GM20431 (cell line): ENCODE measurements at regions not wholly inside any gene's neighbourhood (a gene's known extent, or its start where the extent isn't known, plus 50 kb on each side); places are given as distances from the start of the nearest gene placed in this dataset.
"Not testable (repeated sequence)": the region's sequence is repeated elsewhere in the genome, so short reads cannot be mapped to it uniquely, and the experiment has no call there.

ENCODE experiments used
- in situ Hi-C: fragments of 300-500 bp; cut with MseI, MboI; formaldehyde crosslinking; loops from one replicate; pipeline ENCODE4 v1.15.0; 2020; ENCODE audit warnings: low sequenced_read_pairs; ENCODE audit not compliant: unreplicated experiment

DNA sequence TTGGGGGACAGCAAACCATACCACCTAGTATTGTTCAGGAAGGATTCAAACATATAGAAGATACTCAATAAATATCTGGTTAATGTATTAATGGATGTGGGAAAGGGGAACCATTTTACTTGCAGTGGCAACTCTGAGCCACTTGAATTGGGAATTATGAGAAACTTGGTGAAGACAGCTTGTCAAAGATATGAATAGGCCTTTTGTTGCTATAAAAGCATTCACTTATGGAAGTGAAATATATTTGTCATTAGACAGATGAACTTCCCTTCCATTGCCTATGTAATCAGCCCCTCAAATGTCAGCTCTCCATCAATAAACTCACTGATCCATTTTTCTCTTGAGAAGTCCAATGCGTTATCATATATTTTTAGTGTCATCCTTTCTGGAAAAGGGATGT lies 56.1 kb downstream of the GPR85 start:
- in situ Hi-C loops, result no loop called here

DNA sequence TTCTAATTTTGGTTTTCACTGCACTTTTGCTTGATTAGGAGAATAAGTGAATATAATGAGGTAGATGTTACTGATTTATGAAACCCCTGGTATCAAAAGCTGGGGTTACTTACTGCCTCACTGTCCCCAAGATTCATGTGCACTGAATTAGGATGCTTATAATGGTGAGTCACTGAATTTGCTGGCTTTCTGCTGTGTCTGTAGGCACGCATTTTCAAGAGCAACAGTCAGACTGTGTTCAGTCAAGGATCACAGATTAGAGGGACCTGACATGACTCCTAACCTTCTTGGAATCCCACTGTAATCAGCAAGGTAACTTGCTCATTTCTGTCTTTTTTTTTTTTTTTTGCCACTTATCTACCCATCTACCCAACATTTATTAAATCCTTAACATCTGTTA lies 59.7 kb downstream of the GPR85 start:
- in situ Hi-C loops, result no loop called here

- in situ Hi-C loops, result not testable (repeated sequence)
Measured at GRCh38 chr7:113017144-113017857, 69.3 kb downstream of the GPR85 start.

DNA sequence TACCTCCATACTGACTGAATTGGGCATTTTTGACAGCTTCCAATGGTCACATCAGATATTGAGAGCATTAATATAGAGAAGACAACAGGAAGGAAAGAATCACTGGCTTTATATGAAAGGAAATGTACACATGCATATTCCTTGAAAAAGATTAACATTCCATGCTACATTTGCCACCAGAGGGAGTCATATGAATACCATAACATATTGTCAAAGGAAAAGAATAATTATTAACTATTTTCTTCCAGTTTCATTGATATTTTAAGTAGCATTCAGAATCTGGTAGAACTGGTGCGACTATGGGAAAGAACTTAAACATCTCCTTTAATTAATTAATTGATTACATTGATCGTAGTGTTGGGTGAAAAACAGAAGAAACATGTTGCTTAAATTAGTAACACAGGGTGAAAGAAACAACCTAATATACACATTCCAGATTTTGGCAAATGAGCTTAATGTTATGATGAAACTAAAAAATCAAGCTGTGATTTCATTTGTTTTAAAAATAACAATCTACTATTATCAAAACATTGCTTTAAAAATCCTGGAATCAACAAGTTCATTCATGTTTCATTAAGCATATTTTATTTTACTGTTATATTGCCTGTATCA lies 71.5 kb downstream of the GPR85 start:
- in situ Hi-C loops, result no loop called here

DNA sequence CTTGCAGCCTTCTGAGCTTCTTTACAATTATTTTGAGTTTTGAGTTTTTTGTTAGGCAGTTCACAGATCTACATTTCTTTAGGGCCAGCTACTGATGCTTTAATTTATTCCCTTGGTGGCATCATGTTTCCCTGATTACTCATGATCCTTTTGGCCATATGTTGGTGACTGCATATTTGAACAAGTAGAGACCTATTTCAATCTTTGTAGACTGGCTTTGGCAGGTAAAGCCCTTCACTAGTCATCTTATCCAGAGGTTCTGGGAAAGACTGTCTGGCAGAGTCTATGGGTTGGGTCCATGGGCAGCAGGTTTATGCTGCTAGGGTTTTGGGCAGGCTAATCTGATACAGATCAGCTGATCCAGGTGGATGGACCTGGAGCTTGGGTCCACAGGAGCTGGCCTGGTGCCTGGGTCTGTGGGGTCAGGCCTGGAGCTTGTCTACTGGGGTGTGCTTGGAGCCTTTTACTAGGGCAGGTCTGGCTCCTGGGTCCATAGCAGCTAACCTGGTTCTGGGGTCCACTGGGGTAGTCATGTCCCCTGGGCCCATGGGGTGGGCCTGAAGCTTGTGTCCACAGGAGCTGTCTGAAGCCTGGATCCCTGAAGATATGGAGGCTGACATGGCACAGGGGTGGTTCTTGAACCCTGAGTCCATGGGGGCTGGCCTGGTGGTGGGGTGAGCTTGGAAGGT lies 72.7 kb downstream of the GPR85 start:
- in situ Hi-C loops, result no loop called here

DNA sequence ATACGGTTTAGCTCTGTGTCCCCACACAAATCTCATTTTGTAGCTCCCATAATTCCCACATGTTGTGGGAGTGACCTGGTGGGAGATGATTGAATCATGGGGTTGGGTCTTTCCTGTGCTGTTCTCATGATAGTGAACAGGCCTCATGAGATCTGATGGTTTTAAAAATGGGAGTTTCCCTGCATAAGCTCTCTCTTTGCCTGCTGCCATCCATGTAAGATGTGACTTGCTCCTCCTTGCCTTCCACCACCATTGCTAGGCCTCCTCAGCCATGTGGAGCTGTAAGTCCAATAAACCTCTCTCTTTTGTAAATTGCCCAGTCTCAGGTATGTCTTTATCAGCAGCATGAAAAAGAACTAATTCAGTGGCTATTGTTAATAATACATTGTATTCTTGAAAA lies 73.8 kb downstream of the GPR85 start:
- in situ Hi-C loops, result not testable (repeated sequence)

DNA sequence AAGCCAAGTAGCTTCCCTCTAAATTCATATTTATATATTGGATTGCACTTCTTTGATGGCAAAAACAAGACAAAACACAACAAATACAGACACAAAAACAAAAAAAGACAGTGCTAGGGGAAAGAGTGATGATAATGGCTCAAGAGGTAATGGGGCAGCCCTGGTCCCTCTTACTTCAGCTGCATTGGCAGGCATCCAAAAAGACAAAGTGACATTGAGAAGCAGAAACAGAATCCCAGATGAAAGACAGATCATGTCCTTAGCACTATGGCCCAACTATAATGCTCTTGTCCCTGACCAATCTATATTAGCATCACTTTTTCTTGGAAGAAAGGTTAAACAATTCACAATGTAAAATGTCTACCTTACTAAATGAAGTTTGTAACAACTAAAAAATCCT lies 76.2 kb downstream of the GPR85 start:
- in situ Hi-C loops, result no loop called here

- in situ Hi-C loops, result no loop called here
Measured at GRCh38 chr7:113008755-113009154, 77.9 kb downstream of the GPR85 start.

GRCh38 chr7:113004726-113005454 lies 81.7 kb downstream of the GPR85 start:
- in situ Hi-C loops, result no loop called here

- in situ Hi-C loops, result no loop called here
Measured at GRCh38 chr7:113000316-113001020, 86.2 kb downstream of the GPR85 start.

DNA sequence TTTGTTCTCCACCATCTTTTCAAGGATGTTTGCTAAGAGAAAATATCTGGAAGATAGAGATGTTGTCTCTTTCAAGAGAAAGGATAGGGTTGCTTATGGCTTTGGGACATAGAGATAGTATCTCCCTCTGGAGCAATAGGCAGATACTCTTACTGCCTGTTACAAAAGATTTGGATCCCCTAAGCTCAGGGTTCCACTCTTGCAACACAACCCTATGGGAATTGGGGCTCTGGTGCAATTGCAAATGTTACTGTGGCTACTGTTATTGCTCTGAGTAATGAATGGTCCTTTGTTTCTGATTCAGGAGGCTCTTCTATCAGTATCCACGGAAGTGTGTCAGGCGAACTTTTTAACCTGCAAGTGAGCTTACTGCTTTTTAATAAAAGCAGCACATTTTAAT lies 88.8 kb downstream of the GPR85 start:
- in situ Hi-C loops, result no loop called here

DNA sequence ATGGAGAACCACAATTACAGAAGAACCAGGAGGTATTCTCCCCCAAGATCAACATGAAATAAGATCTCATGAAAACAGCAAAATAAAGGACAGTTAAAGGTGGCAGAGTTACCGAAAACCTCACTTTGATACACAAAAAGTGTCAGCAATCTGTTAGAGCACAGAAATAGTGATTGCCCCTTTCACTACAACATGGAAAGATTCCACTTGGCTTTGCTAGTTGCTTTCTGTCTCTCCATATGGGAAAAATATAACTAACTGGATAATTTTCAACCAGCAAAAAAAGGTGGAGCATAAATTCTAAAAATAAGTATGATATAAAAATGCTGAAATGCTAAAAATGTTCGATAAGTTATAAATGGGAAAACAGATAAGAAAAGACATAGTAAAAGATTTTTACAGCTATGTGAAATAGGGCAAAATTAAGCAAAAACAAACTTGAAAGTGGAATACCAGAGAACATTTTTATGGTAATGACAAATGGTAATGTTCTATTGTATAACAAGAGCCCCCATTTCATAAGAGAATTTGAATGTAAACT lies 90.2 kb downstream of the GPR85 start:
- in situ Hi-C loops, result no loop called here

DNA sequence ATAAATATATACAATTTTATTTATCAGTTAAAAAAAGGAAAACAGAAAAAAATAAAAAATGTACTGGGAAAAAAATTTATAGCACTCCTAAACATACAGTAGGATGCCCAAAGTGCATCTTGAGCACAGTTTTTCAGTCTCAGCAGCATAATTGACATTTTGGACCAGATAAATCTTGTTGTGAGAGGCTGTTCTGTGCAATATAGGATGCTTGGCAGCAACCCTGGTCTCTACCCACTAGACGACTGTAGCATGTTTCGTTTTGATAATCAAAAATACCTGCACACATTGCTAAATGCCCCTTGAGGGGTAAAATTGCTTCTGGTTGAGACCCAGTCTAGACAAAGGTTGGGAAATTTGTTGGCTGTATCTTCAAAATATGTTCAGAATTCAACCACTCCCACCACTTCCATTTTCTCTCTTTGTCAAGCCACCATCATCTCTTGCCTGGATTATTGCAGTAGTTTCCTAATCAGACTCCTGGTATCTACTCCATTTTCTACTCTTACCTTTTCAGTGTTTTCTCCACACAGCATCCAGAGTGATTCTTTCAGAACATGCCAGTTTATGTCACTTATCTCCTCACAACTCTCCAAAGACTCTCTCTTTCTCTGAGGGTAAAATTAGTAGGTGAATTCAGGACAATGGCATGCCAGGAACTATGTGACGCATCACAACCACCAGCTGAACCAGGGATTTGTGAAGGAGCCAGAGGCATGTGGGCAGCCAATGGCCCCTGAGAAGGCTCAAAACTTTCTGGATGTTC lies 91.4 kb downstream of the GPR85 start:
- in situ Hi-C loops, result no loop called here

DNA sequence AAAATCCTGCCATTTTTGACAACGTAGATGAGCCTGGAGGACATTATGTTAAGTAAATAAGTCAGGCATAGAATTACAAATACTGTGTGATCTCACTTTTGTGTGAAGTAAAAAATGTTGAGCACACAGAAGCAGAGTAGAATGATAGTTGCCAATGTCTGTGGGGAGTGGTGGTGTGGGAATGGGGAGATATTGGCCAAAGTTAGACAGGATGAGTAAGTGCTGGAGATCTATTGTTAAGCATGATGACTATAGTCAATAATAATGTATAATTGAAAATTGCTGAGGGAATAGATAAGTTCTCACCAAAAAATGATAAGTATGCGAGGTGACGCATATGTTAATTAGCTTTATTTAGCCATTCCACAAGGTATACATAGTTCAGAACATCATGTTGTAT lies 92.0 kb downstream of the GPR85 start:
- in situ Hi-C loops, result no loop called here

DNA sequence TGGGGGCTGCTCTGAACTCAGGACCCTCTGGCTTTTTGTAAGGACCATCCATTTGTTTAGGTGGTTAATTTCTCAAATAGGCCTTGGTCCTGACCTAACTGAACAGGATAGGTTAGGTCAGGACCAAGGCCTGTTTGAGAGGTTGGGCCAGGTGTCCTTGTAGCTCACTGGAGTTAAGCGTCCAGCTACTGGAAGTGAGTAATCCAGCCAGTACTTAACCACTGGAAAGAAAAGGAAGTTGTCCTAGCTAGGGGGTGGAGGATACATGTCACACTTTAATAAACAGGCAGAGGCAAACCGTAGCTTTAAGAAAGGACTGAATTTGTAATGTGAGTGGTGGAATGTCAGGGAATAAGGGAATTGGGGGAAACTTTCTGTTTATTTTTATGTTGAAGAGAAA lies 96.0 kb downstream of the GPR85 start:
- in situ Hi-C loops, result no loop called here

GRCh38 chr7:112989531-112989930 lies 97.1 kb downstream of the GPR85 start:
- in situ Hi-C loops, result no loop called here

DNA sequence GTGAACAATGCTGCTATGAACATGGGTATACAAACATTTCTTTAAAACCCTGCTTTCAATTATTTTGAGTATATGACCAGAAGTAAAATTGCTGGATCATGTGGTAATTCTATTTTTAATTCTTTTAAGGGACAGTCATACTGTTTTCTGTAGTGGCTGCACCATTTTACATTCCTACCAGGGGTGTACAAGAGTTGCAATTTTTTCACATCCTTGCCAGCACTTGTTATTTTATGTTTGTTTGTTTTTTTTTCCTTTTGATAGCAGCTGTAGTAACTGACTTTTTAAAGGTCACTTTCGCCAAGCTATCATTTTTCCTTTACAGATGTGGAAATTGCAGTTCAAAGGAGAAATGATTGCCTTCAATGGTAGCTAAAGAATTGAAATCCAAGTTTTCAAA lies 99.5 kb downstream of the GPR85 start:
- in situ Hi-C loops, result no loop called here

- in situ Hi-C loops, result no loop called here
Measured at GRCh38 chr7:112986256-112987031, 100.2 kb downstream of the GPR85 start.
